Skin epidermis (tissue), 12 donors: ENCODE measurements at regions not wholly inside any gene's neighbourhood (a gene's known extent, or its start where the extent isn't known, plus 50 kb on each side); places are given as distances from the start of the nearest gene placed in this dataset.

Experiments used
- H3K27ac ChIP-seq, 21 experiments: fragments of 200-600 bp; sonication (generic) in 11 of 21; one replicate each; pipeline ENCODE4 v1.5.0; 2020; ENCODE audit warnings: mild to moderate bottlenecking in 3 of 21, inconsistent platforms in 2 of 21, moderate library complexity in 2 of 21
- H3K4me3 ChIP-seq, 7 experiments: fragments of 200-600 bp; sonication (generic) in 2 of 7; one replicate each; pipeline ENCODE4 v1.5.0; 2020; ENCODE audit warnings: inconsistent platforms in 2 of 7, mild to moderate bottlenecking in 2 of 7, moderate library complexity in 1 of 7

DNA sequence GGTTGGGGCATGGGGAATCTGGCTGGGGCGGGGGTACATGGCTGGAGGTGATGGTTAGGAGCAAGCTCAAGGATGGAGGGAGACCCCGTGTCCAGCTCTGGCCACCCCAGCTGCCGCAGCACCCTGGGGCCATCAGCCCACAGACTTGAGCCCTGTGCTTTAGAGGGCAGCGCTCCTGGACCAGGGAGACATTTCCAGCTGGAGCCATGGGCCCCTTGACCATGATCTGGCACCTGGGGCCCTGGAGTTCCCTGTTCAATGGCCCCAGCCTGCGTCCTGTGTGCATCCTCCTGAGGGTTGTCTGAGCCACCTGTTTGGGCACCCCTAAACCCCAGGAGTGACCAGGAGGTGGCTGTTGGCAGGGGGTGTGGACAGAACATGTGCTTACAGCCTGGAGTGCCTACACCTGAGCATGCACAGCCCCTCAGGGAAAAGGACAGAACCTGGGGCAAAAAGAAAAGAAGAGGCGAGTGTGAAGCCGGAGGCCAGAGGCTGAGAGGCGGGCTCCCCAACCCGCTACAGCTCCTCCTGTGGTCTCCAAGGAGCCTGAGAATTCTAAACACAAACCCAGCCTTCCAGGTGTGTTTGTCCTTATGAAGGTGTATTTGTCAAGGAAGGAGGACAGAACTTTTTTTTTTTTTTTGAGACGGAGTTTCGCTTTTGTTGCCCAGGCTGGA is 126.7 kb downstream of the C9orf50 start:
- peak overlapping the region in 17 of 21 experiments; percentile 7 to 100 (median 94) for H3K27ac ChIP-seq

DNA sequence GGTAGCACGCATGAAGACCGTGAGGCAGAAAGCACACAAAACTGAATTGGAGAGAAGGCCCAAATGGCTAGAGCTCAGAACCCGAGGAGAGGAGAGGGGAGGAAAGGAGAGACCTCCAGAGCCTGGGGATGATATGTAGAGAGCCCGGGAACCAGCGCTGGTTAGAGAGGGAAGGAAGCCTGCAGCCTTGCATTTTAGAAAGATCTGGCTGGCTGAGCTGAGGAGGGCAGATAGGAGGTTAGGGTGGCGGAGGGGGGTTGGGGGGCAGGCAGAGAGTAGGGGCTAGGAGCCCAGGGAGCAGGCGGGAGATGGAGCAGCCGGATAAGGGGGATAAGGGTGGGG is 127.2 kb downstream of the C9orf50 start:
- peak overlapping the region in 10 of 21 experiments; percentile 7 to 100 (median 74) for H3K27ac ChIP-seq

More for the DNA sequence above, 126.7 kb downstream of the C9orf50 start:
- no peak overlapping the region for H3K4me3 ChIP-seq

DNA sequence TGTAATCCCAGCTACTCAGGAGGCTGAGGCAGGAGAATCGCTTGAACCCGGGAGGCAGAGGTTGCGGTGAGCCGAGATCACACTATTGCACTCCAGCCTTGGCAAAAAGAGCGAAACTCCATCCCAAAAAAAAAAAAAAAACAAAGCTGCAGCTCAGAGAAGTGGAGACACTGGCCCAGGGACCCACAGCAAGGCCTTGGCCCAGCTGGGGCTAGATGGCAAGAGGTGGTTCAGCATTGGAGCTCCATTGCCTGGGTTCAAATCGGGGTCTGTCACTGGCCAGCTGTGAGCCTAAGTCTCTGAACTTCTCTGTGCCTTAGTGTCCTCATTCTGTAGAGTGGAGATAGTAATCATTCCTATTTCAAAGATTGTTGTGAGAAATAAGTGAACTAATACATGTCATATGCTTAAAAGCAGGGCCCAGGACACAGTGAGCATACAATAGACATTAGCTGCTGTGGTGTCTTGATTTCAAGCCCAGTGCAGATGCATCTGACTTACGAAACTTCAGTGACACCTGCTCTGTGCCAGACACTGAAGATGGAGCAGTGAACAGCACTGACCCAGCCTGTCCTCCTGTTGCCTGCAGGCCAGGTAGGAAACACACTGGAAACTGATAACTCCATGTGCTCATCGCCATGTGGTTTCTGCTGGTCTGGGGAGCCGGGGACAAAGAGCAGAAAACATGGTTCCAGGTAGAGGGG is 127.7 kb downstream of the C9orf50 start:
- no peak overlapping the region for H3K4me3 ChIP-seq
- H3K27ac ChIP-seq = peak overlapping the region in 10 of 21 experiments; percentile 7 to 100 (median 56)

More for the DNA sequence above, 127.2 kb downstream of the C9orf50 start:
- no peak overlapping the region for H3K4me3 ChIP-seq

DNA sequence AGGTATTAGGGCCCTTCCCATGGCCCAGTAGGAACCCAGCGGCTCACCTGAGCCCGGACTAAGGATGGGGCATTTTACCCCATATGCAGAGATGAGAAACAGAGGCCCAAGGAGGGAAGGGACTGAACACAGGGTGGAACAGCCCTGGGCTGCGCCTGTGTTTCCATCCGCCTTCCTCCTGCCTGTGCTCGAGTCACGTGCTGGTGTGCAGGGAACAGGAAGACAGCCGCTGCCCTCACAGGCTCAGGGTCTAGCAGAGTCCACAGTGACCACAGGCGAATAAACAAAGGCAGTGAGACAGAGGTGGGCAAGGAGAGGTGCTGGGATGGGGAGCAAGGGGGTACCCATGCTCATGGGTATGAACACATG is 129.4 kb downstream of the C9orf50 start:
- H3K27ac ChIP-seq = peak overlapping the region in 20 of 21 experiments; percentile 88 to 100 (median 99)
- peak overlapping the region in 2 of 7 experiments; percentile 43 for H3K4me3 ChIP-seq

DNA sequence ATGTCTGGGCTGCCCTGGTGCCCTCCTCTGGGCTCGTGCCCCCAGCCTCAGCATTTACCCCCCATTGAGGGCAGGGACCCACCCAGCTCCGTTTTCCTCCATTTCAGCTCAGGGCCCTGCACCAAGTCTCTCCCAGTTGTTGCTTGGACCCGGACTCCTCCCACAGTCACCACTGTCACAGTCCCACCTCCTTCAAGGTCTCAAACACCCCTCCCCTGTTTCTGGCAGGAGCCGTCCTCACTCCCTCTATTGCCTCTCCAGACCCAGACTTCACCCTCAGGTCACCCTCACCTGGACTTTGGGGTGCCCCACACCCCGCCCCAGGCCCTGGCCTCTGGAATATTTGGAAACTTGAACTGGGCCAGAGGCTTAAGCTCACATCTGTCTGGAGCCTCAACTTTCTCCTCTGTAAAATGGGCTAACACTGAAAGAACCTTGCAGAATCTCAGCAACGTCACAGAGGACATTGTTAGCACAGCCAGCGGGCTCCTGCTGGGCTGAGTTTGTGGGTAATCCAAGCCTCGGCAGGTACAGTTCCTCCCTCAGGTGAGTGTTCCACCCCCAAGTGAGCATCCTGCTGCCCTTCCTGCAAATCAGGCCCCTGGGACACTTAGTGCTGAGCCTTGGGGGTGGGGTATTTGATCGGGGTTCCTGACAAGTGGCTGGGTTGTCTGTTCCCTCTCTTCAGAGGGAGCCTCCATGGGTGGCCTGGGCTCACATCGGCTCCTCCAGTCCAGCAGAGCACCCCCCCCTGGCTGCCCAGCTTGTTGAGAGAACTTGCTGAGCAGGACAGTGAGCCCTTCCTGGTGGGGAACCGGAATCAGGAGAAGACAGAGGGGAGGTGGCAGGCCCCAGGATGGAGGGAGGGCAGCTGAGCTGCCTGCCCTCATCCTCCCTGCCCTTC is 130.1 kb downstream of the C9orf50 start:
- peak overlapping the region; percentile 26 to 100 (median 99) for H3K27ac ChIP-seq

DNA sequence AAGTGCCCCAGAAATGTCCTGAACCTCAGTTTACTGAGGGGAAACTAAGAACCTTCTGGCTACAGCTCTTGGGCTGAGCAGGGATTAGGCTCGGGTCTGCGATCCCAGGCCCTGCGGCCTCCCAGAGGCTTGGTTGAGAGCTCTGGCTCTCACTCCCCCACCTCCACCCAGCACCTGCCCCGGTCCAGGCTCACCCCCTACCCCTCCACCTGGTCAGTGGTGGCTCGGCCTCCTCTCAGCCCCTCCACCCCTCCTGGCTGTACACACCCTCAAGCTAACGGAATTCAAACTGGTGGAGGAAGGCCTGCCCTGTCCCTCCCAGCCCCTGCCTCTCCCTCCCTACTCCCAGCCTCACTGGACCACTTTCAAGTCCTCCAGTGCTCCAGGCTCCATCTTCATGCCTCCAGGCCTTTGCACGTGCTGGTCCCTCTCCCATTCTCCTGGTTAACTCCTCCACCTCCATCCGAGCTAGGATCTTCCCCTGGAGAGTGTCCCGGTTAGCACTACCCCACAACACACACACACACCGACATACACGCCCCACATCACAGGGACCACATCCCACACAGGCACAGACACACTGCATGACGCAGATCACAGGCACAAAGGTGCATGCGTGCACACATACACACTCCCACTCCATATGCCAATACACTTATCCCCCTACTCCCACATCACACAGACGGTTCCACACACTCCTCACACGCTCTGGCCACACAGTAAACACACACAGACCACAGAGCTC is 130.9 kb downstream of the C9orf50 start:
- Histone ChIP-seq H3K27ac (peak overlapping the region; percentile 51 to 100 (median 99)), H3K4me3 (peak overlapping the region; percentile 22 to 49 (median 43))

More for the DNA sequence above, 130.1 kb downstream of the C9orf50 start:
- peak overlapping the region; percentile 1 to 49 (median 43) for H3K4me3 ChIP-seq

DNA sequence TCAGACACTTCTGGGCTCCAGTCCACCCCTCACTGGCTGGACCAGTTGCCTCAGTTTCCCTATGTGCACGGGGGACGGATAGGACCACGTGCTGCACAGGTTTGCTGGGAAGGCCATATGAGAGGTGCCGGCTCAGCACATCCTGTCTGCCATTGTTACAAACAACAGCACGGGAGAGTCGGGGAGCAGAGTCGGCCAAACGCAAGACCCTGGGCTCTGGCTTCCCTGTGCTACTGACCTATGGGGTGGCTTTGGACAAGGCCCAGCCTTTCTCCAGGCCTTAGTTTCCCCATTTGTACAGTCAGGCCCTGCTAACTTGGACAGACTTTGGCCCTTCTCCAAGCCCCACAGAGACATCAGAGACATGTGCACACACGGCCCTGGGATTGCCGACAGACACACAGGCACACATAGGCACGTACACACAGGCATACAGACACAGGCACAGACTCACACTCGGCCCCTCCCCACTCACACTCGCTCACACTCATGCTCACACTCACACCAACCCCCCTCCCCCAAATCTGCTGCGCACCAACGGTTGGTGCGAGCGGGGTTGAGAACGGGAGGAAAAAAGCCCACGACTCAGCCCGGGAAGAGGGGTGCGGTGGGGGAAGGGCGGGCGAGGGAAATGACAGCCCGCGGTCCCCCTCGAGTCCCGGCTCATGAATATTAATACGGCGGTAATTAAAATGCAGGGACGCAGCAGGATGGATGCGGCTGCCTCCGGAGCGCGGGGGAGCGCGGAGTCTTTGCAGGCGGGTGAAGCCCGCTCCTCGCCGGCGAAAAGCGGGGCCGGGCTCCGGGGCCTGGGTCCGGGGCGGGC is 133.0 kb downstream of the C9orf50 start:
- peak overlapping the region; percentile 88 to 100 (median 99) for H3K27ac ChIP-seq

DNA sequence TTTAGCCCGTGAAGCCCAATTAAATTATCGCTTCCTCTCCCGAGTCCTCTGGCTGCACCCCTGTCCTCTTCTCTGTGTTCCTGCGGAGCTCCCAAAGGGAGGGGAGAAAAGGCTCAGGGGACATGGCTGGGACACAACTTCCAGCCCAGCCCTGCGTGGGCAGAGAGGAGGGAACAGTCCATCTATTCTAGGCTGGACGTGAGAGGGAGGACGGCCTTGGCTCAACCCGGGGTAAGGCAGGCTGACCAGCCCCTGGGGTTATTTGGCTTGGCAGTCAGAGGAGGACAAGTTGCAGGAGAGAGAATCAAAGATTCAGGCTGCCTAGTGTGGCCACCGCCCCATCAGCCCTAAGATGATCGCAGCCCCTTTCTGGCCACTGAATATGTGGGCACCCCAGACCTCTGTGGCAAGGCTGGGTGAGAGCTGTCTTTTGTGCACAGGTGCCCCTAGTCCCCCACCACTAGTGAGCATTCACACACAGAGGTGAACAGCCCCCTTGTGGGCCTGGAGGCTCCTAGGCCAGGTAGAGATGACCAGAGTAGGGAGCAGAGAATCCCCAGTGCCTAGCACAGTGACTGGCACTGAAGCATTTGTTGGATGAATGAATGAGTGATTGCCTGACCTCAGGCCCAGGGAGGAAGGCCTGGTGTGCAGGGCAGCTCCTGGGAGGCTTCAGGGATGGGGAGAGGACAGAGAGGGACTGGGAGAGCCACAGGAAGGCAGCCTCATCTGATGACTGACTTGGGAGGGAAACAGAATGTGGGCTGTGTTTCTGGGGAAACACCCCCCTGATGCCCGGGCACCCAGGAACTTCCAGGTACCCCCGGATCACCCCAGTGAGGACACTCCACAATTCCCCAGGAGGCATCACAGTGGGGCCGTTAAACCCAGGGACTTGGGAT is 133.9 kb downstream of the C9orf50 start:
- Histone ChIP-seq H3K4me3 (no peak overlapping the region), H3K27ac (peak overlapping the region; percentile 88 to 100 (median 99))

More for the DNA sequence above, 133.0 kb downstream of the C9orf50 start:
- peak overlapping the region; percentile 22 to 49 (median 43) for H3K4me3 ChIP-seq

DNA sequence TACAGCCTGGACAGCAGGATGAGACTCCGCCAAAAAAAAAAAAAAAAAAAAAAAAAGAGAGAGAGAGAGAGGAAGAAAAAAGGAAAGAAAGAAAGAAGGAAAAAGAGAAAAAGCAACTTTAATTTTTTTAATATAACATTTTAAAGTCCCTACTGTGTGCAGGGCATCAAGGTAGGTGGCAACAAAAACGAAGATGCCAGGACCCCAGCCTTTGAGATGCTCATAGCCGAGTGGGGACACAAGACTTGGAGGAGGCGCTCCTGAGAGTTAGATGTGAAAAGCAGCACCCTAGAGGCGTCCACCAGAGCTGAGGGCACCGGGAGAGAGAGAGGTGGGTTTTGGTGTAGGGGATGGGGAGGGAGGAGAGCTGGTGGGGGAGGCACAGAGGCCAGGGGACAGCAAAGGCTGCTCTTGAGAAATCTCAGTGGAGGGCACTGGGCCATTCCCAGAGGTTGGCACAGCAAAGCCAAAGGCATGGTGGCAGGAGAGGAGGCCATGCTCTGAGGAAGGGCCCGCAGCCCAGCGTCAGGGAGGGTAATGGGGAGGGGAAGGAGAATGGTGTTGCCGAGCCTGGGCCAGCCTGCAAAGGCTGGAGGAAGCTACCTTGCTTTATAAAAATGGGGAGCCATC is 135.6 kb downstream of the C9orf50 start:
- Histone ChIP-seq H3K4me3 (no peak overlapping the region), H3K27ac (peak overlapping the region in 19 of 21 experiments; percentile 88 to 100 (median 99))

DNA sequence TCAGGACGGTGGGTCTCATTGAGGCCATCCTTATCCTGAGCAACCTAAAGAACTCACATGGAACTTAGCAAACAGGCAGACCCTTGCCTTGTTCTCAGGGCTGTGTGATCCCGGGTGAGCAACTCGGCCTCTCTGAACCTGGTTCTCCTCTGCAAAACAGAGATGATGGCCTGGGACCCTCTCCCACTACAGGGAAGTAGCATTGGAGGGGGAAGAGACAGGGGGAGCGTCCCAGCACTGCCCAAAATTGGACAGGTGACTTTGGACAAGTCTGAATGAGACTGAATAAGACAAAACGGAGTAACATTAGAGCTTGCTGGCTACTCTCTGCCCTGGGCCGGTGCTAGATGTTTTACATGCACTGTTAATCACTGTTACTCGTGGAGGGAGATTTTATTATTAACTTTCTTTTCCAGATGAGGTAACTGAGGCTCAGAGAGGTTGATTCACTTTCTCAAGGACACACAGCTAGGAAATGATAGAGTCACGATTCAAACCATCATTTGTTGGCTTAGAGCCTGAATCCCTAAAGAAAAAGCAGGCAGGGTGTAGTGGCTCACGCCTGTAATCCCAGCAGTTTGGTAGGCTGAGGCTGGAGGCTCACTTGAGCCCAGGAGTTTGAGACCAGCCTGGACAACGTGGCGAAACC is 136.4 kb downstream of the C9orf50 start:
- H3K4me3 ChIP-seq = no peak overlapping the region
- H3K27ac ChIP-seq = peak overlapping the region in 20 of 21 experiments; percentile 91 to 100 (median 100)

DNA sequence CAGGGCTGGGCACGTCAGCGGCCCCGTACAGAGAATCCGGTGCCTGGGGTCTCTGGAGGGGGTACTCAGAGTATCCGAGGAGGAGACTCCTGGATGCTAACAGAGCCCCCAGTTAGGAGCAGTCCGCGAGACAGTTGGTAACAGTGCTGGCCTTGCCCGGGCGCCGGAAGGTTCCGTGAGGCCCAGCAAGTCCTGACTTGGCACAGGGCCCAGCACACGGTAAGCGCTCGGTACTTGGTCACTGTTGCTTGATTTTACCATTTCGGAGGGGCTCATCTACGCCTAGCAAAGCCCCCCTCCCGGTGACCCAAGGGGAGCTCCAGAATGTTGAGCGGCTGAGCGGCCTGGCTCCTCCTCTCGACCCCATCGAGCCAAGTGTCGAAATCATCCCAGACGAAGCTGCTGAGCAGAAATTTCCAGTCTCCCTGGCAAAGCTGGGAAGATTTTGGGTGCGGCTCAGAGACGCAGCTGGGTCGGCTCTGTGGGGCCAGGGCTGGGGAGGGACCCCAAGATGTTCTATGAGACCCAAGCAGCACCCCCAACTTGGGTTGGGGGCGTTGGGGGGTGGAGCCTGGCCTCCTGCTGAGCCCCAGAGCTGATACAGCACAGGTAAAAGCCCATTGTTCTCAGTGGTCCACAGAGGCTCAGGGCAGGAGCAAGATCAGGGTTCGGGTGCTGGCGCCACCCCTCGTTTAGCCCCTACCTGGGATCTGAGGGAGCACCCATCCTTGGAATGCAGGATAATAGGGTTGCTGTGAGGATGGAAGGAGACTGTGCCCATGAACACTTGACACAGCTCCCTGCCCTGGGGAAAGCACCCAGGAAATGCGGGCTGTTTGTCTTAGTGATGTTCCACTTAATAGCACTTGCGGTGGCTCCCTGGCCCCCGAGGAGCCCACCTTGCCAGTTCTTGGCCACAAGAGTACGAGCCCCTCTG is 137.2 kb downstream of the C9orf50 start:
- Histone ChIP-seq H3K27ac (peak overlapping the region; percentile 91 to 100 (median 99)), H3K4me3 (peak overlapping the region in 6 of 7 experiments; percentile 23 to 56 (median 44))

DNA sequence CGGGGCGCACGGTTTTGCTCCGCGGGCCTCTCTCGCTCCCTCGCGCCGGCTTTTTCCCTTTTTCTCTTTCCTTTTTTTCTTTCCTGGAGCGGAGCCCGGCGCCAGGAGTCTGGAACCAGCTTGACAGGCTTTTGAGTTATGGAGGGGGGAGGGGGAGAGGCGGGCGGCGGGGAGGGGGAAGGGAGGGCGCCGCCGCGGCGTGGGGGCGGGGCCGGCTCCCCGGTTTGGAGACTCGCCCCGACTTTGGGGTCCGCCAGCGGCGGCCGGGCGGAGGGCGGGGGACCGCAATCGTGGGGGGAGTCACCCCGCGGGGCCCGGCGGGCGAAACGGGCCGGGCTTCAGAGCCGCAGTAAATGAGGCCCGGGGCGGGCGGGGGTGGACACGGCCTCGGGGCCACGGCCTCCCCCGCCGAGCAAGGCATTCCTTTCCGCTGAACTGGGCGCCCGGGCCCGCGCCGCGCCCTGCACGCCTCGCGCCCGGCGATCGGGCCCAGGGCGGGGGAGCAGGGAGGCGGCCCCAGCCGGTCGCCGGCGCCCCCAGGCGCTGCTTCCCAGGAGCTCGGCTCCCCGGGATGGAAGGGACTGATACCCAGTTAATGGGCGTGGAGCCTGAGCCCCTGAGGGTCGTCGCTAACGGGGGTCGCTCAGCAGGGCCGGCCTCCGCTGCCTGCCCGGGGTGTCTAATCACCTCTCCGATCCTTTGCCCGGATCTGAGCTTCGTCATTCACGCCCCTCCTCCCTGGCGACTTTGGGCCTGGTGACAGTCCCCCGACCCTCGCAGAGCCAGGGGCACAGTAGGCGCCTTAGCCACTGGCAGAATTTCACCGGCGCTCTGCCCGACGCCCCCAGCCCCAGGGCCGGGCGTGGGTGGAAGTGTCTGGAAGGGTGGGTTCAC is 138.1 kb downstream of the C9orf50 start:
- H3K4me3 ChIP-seq = peak overlapping the region; percentile 23 to 56 (median 43)
- peak overlapping the region; percentile 91 to 100 (median 99) for H3K27ac ChIP-seq

DNA sequence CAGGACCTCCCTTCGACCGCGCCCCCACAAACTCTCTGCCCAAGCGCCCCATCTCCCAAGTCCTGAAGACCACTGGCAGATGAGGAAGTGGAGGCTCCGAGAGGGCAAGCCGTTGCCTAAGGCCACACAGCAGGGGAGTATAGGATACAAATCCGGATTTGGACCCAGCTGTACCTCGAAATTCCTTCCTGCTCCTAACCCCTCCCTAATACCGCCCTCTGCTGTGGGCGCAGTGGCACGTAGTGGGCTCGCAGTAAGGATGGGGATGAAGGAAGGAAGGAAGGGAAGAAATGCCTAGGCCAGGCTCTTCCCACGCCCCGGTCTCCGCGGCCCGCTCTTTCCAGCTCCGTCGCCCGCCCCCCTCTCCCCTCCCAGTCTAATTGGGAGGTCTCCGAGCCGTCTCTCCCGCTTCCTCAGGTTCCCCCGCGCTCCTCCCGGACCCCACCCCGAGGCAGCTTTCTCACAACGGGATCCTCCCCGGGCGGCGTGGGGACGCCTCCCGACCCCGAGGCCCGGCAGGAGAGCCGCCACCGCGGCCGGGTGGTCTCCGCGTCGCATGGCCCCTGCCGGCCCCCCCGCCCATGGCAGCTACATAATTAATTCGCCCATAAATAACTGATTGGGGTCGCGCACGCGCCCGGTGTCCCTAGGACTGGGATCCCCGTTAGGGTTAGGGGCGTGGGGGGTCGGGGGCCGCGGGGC is 138.9 kb downstream of the C9orf50 start:
- H3K4me3 ChIP-seq = peak overlapping the region; percentile 23 to 56 (median 43)
- peak overlapping the region; percentile 91 to 100 (median 99) for H3K27ac ChIP-seq

DNA sequence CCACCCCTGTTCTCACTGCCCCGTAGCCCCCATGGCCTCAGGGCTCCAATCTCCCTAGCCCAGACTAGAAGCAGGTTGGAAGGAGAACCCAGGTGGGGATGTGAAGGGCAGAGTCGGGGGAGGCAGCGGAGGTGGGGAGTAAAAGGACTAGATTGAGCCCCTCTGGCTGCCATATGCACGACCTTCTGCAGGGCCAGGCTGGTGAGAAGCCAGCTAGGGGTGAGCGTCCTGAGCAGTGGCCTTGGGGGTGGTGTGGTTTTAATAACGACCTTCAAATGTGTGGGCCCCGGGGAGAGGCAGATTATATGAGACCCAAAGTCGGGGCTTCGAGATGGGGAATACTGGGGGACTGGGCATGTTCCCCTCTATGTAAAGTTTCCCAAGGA is 139.5 kb downstream of the C9orf50 start:
- H3K27ac ChIP-seq = peak overlapping the region in 20 of 21 experiments; percentile 91 to 100 (median 100)
- H3K4me3 ChIP-seq = peak overlapping the region in 1 of 7 experiments; percentile 56
